IMR-90 (cell line): ENCODE measurements at regions not wholly inside any gene's neighbourhood (a gene's known extent, or its start where the extent isn't known, plus 50 kb on each side); places are given as distances from the start of the nearest gene placed in this dataset.

ENCODE experiments used
- ATAC-seq: fragments of 200-7000 bp; cut with Tn5 transposase; 2 replicates; pipeline ENCODE4 v1.9.1; 2020; ENCODE audit warnings: low read depth, mild to moderate bottlenecking, moderate library complexity
- BruUV-seq: library from RNA; stranded (reverse); fragments of 400-500 nt; replicated peaks from 2 replicates; lab custom pipeline; 2021; lab: Mats Ljungman, UMichigan
- CTCF ChIA-PET: fragments of 300-600 bp; formaldehyde crosslinking; extraction: SDS; loops from one replicate; lab custom pipeline; 2021; ENCODE audit warnings: antibody characterized with exemption; lab: Yijun Ruan, JAX
- POLR2A ChIA-PET: fragments of 300-600 bp; sonication (Branson Sonifier 250); formaldehyde crosslinking; loops from one replicate; lab custom pipeline; 2022; ENCODE audit warnings: antibody characterized with exemption; ENCODE audit not compliant: unreplicated experiment; lab: Charles Lee
- DNase-seq: peaks from one replicate; pipeline ENCODE4 v3.0.0; 2013
- H2AFZ ChIP-seq: replicated peaks from 2 replicates; pipeline ENCODE3; 2013; ENCODE audit warnings: low read length, mild to moderate bottlenecking; ENCODE audit not compliant: poor library complexity
- H2AK5ac ChIP-seq: 2 replicates; pipeline ENCODE4 v1.6.1; 2013; ENCODE audit warnings: low read depth, low read length, inconsistent platforms
- H2AK9ac ChIP-seq: replicated peaks from 2 replicates; pipeline ENCODE3; 2013; ENCODE audit warnings: mild to moderate bottlenecking, low read depth, low read length, moderate library complexity; ENCODE audit not compliant: poor library complexity
- H2BK120ac ChIP-seq: 2 replicates; pipeline ENCODE4 v1.6.1; 2013; ENCODE audit warnings: low read depth, low read length, inconsistent platforms
- H2BK15ac ChIP-seq: 3 replicates; pipeline ENCODE4 v1.6.1; 2013; ENCODE audit warnings: low read depth, low read length, inconsistent platforms
- H2BK20ac ChIP-seq: 2 replicates; pipeline ENCODE4 v1.6.1; 2013; ENCODE audit warnings: low read depth, mild to moderate bottlenecking, inconsistent platforms, low read length, moderate library complexity
- H2BK5ac ChIP-seq: 2 replicates; pipeline ENCODE4 v1.6.1; 2013; ENCODE audit warnings: mild to moderate bottlenecking, low read depth, low read length, inconsistent platforms; ENCODE audit not compliant: poor library complexity, severe bottlenecking
- H3K14ac ChIP-seq: replicated peaks from 2 replicates; pipeline ENCODE4 v1.6.1; 2013; ENCODE audit warnings: low read depth, low read length, inconsistent platforms
- H3K18ac ChIP-seq: 2 replicates; pipeline ENCODE4 v1.6.1; 2013; ENCODE audit warnings: low read depth, low read length, control low read depth
- H3K23ac ChIP-seq: 2 replicates; pipeline ENCODE4 v1.6.1; 2013; ENCODE audit warnings: low read depth, low read length, inconsistent platforms
- H3K27ac ChIP-seq: 2 replicates; pipeline ENCODE4 v1.5.1; 2013; ENCODE audit warnings: mild to moderate bottlenecking, control low read depth, low read length; ENCODE audit not compliant: insufficient read depth
- H3K27me3 ChIP-seq: 2 replicates; pipeline ENCODE4 v1.6.1; 2013; ENCODE audit warnings: low read length; ENCODE audit not compliant: control insufficient read depth, insufficient read depth
- H3K36me3 ChIP-seq: 2 replicates; pipeline ENCODE4 v1.6.1; 2013; ENCODE audit warnings: low read length, mixed read lengths; ENCODE audit not compliant: control insufficient read depth, insufficient read depth
- H3K4ac ChIP-seq: 2 replicates; pipeline ENCODE4 v1.6.1; 2013; ENCODE audit warnings: low read depth, low read length, inconsistent platforms
- H3K4me1 ChIP-seq: 2 replicates; pipeline ENCODE4 v1.6.1; 2013; ENCODE audit warnings: low read length, mixed read lengths; ENCODE audit not compliant: control insufficient read depth, insufficient read depth
- H3K4me2 ChIP-seq: 2 replicates; pipeline ENCODE4 v1.6.1; 2013; ENCODE audit warnings: low read depth, mild to moderate bottlenecking, control low read depth, low read length, moderate library complexity
- H3K4me3 ChIP-seq: 2 replicates; pipeline ENCODE4 v1.5.1; 2013; ENCODE audit warnings: low read depth, mild to moderate bottlenecking, control low read depth, low read length, moderate library complexity; ENCODE audit not compliant: insufficient read depth
- H3K56ac ChIP-seq: 2 replicates; pipeline ENCODE4 v1.6.1; 2013; ENCODE audit warnings: low read length, inconsistent platforms; ENCODE audit not compliant: insufficient read depth; ENCODE audit errors: extremely low read depth
- H3K79me1 ChIP-seq, 2 experiments: 2 replicates each; pipeline ENCODE4 v1.6.1; 2013; ENCODE audit warnings: low read length in 2 of 2, inconsistent platforms in 1 of 2, low read depth in 1 of 2
- H3K9ac ChIP-seq: 2 replicates; pipeline ENCODE4 v1.6.1; 2013; ENCODE audit warnings: low read depth, low read length, control low read depth
- H3K9me1 ChIP-seq: 2 replicates; pipeline ENCODE4 v1.6.1; 2013; ENCODE audit warnings: low read length, inconsistent platforms; ENCODE audit not compliant: insufficient read depth
- H3K9me3 ChIP-seq: 2 replicates; pipeline ENCODE4 v1.6.1; 2013; ENCODE audit warnings: low read length; ENCODE audit not compliant: control insufficient read depth, insufficient read depth
- H4K20me1 ChIP-seq: 2 replicates; pipeline ENCODE4 v1.6.1; 2013; ENCODE audit warnings: low read length, inconsistent platforms; ENCODE audit not compliant: insufficient read depth
- H4K5ac ChIP-seq: 2 replicates; pipeline ENCODE4 v1.6.1; 2013; ENCODE audit warnings: mild to moderate bottlenecking, low read depth, low read length, control low read depth
- H4K8ac ChIP-seq, 2 experiments: 2 replicates each; pipeline ENCODE4 v1.6.1; 2013; ENCODE audit warnings: low read depth in 2 of 2, low read length in 2 of 2, control low read depth in 1 of 2, inconsistent platforms in 1 of 2
- H4K91ac ChIP-seq: 2 replicates; pipeline ENCODE4 v1.6.1; 2013; ENCODE audit warnings: low read depth, low read length, inconsistent platforms; ENCODE audit not compliant: insufficient read depth
- BHLHE40 ChIP-seq: fragments of 150-350 bp; IDR thresholded peaks from 2 replicates; pipeline ENCODE4 v1.6.1; 2016; ENCODE audit warnings: mild to moderate bottlenecking, low read depth, low read length
- CEBPB ChIP-seq: IDR thresholded peaks from 2 replicates; pipeline ENCODE4 v1.6.1; 2012; ENCODE audit warnings: low read depth, low read length, improper control_type of control experiment
- CHD1 ChIP-seq: IDR thresholded peaks from 2 replicates; pipeline ENCODE4 v1.6.1; 2012; ENCODE audit warnings: low read depth, low read length, improper control_type of control experiment
- FOS ChIP-seq: fragments of 150-350 bp; IDR thresholded peaks from 2 replicates; pipeline ENCODE4 v1.6.1; 2016; ENCODE audit warnings: low read depth, low read length
- MAFK ChIP-seq: IDR thresholded peaks from 2 replicates; pipeline ENCODE4 v1.6.1; 2012; ENCODE audit warnings: low read depth, low read length, improper control_type of control experiment
- MAZ ChIP-seq: IDR thresholded peaks from 2 replicates; pipeline ENCODE4 v1.6.1; 2012; ENCODE audit warnings: low read depth, mild to moderate bottlenecking, low read length, improper control_type of control experiment, moderate library complexity, borderline replicate concordance
- MXI1 ChIP-seq: IDR thresholded peaks from 2 replicates; pipeline ENCODE4 v1.6.1; 2012; ENCODE audit warnings: low read depth, mild to moderate bottlenecking, low read length, moderate library complexity, borderline replicate concordance
- NFE2L2 ChIP-seq: fragments of 150-350 bp; IDR thresholded peaks from 2 replicates; pipeline ENCODE4 v1.6.1; 2016; ENCODE audit warnings: low read depth, mild to moderate bottlenecking, low read length
- POLR2A ChIP-seq: IDR thresholded peaks from 2 replicates; pipeline ENCODE4 v1.6.1; 2012; ENCODE audit warnings: mild to moderate bottlenecking, low read depth, low read length
- RAD21 ChIP-seq: IDR thresholded peaks from 2 replicates; pipeline ENCODE4 v1.6.1; 2012; ENCODE audit warnings: low read length, improper control_type of control experiment
- RCOR1 ChIP-seq: IDR thresholded peaks from 2 replicates; pipeline ENCODE4 v1.6.1; 2012; ENCODE audit warnings: mild to moderate bottlenecking, low read length, improper control_type of control experiment; ENCODE audit not compliant: insufficient replicate concordance
- RFX5 ChIP-seq: IDR thresholded peaks from 2 replicates; pipeline ENCODE4 v1.8.0; 2012; ENCODE audit warnings: low read depth, mild to moderate bottlenecking, low read length, moderate library complexity
- SMC3 ChIP-seq: fragments of 150-350 bp; IDR thresholded peaks from 2 replicates; pipeline ENCODE4 v1.6.1; 2016; ENCODE audit warnings: low read depth, mild to moderate bottlenecking, antibody characterized with exemption, low read length, moderate library complexity
- WGBS, 2 experiments: methylation state at CpG; one replicate each; pipeline versions ENCODE4 v1.1.5 to v1.1.7; 2013; ENCODE audit warnings: missing lambda C conversion rate in 2 of 2; ENCODE audit not compliant: insufficient read length in 1 of 2; ENCODE audit errors: extremely low coverage in 2 of 2; 5-methylcytosine and 5-hydroxymethylcytosine counted together
- dilution Hi-C: fragments of 300-500 bp; cut with HindIII; formaldehyde crosslinking; loops from one replicate; pipeline ENCODE4 v1.14.3; 2018; ENCODE audit warnings: low sequenced_read_pairs; ENCODE audit not compliant: unreplicated experiment
- in situ Hi-C: fragments of 300-500 bp; cut with MboI; formaldehyde crosslinking; loops from 3 replicates; pipeline ENCODE4 v1.14.3; 2019; ENCODE audit warnings: low sequenced_read_pairs, inconsistent platforms, mixed read lengths
- intact Hi-C: fragments of 100-400 bp; cut with micrococcal nuclease; formaldehyde crosslinking; loops from 2 replicates; pipeline ENCODE4 v1.10.0; 2022
- TF ChIP-seq, protein P1 (sequence below): conservative IDR thresholded peaks from 2 replicates; pipeline ENCODE4 v1.5.1; 2012; ENCODE audit warnings: mild to moderate bottlenecking, low read depth, low read length, improper control_type of control experiment
- TF ChIP-seq, protein P2 (sequence below): fragments of 150-350 bp; IDR thresholded peaks from 2 replicates; pipeline ENCODE4 v1.6.1; 2017; ENCODE audit warnings: mild to moderate bottlenecking, antibody characterized with exemption, low read length, low read depth
- TF ChIP-seq, protein P3 (sequence below): fragments of 150-350 bp; IDR thresholded peaks from 2 replicates; pipeline ENCODE4 v1.6.1; 2016; ENCODE audit warnings: low read depth, mild to moderate bottlenecking, low read length, moderate library complexity, borderline replicate concordance

DNA sequence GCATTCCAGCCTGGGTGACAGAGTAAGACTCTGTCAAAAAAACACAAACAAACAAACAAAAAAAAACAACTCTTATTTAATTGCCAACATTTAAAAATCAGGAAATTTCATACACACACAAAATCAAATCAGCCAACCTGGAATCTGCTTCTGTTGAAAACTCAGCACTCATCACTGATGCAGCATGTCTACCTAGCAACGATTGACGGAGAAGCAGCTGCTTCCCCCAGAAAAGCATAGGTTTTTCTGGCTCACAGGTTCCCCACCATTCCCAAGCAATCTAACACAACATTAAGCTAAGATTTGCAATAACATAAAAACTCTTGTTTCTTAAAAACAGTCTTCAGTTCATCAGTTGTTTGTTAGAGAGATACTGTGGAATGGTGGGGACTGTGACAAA is 143.6 kb downstream of the DHX15 start:
- no peak overlapping the region for H4K5ac ChIP-seq
- CTCF ChIA-PET = no interaction called here

More for the DNA sequence above, 143.6 kb downstream of the DHX15 start:
- no peak overlapping the region for H3K4me3 ChIP-seq
- TF ChIP-seq, protein P1, sequence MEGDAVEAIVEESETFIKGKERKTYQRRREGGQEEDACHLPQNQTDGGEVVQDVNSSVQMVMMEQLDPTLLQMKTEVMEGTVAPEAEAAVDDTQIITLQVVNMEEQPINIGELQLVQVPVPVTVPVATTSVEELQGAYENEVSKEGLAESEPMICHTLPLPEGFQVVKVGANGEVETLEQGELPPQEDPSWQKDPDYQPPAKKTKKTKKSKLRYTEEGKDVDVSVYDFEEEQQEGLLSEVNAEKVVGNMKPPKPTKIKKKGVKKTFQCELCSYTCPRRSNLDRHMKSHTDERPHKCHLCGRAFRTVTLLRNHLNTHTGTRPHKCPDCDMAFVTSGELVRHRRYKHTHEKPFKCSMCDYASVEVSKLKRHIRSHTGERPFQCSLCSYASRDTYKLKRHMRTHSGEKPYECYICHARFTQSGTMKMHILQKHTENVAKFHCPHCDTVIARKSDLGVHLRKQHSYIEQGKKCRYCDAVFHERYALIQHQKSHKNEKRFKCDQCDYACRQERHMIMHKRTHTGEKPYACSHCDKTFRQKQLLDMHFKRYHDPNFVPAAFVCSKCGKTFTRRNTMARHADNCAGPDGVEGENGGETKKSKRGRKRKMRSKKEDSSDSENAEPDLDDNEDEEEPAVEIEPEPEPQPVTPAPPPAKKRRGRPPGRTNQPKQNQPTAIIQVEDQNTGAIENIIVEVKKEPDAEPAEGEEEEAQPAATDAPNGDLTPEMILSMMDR = no peak
- TF ChIP-seq, protein P2, sequence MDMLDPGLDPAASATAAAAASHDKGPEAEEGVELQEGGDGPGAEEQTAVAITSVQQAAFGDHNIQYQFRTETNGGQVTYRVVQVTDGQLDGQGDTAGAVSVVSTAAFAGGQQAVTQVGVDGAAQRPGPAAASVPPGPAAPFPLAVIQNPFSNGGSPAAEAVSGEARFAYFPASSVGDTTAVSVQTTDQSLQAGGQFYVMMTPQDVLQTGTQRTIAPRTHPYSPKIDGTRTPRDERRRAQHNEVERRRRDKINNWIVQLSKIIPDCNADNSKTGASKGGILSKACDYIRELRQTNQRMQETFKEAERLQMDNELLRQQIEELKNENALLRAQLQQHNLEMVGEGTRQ = no peak
- no peak for TF ChIP-seq RAD21
- TF ChIP-seq BHLHE40 = no peak
- TF ChIP-seq RFX5 = no peak
- TF ChIP-seq CEBPB = no peak
- no peak for TF ChIP-seq MAFK
- TF ChIP-seq FOS = no peak
- no peak for TF ChIP-seq POLR2A
- TF ChIP-seq MAZ = no peak
- TF ChIP-seq RCOR1 = no peak
- TF ChIP-seq, protein P3, sequence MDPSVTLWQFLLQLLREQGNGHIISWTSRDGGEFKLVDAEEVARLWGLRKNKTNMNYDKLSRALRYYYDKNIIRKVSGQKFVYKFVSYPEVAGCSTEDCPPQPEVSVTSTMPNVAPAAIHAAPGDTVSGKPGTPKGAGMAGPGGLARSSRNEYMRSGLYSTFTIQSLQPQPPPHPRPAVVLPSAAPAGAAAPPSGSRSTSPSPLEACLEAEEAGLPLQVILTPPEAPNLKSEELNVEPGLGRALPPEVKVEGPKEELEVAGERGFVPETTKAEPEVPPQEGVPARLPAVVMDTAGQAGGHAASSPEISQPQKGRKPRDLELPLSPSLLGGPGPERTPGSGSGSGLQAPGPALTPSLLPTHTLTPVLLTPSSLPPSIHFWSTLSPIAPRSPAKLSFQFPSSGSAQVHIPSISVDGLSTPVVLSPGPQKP = no peak
- no peak for TF ChIP-seq MXI1
- TF ChIP-seq SMC3 = no peak
- no peak for TF ChIP-seq CHD1
- TF ChIP-seq NFE2L2 = no peak
- H2AFZ ChIP-seq = no peak overlapping the region
- H3K9ac ChIP-seq = no peak overlapping the region
- no peak overlapping the region for H2BK15ac ChIP-seq
- H3K36me3 ChIP-seq = no peaks in the 10 kb centered on the region
- H3K56ac ChIP-seq = no peak overlapping the region
- H4K8ac ChIP-seq = no peak overlapping the region
- H3K4me2 ChIP-seq = no peak overlapping the region
- dilution Hi-C loops (no loop called here), intact Hi-C loops (no loop called here), in situ Hi-C loops (loop anchor here (25.0 kb wide), 1 partner anchor 1303 kb away; no protein-coding TSS in a partner anchor)
- no peak overlapping the region for H2AK5ac ChIP-seq
- no peaks in the 10 kb centered on the region for H3K4me1 ChIP-seq
- no peaks in the 10 kb centered on the region for H3K9me3 ChIP-seq
- DNase-seq = no peak
- H4K91ac ChIP-seq = no peak overlapping the region
- H3K14ac ChIP-seq = no peak overlapping the region
- no peak overlapping the region for H3K4ac ChIP-seq
- H3K79me1 ChIP-seq = no peaks in the 10 kb centered on the region
- no peak overlapping the region for H2AK9ac ChIP-seq
- no peaks in the 10 kb centered on the region for H4K20me1 ChIP-seq
- no peak overlapping the region for H3K23ac ChIP-seq
- 100% methylated on average over 1 of the region's 2 CpGs; no CpG with 5 or more reads in 1 of the 2 experiments for WGBS, 2 experiments
- no TSS peak for BruUV-seq
- H2BK20ac ChIP-seq = no peak overlapping the region
- no peak overlapping the region for H3K18ac ChIP-seq
- no peak overlapping the region for H2BK120ac ChIP-seq
- peaks cover 4% of the 10 kb centered on the region for H3K27me3 ChIP-seq
- ATAC-seq = no peak
- POLR2A ChIA-PET = no interaction called here
- H3K27ac ChIP-seq = no peak overlapping the region
- no peak overlapping the region for H2BK5ac ChIP-seq
- no peaks in the 10 kb centered on the region for H3K9me1 ChIP-seq
